NCI-H345 treated with DMSO at 0.1 percent for 48 hours (cell line): ENCODE measurements at regions not wholly inside any gene's neighbourhood (a gene's known extent, or its start where the extent isn't known, plus 50 kb on each side); places are given as distances from the start of the nearest gene placed in this dataset.
A peak's percentile ranks its signal among the peaks of the same experiment; 100 is the strongest.
"Not testable (repeated sequence)": the region's sequence is repeated elsewhere in the genome, so short reads cannot be mapped to it uniquely, and the experiment has no call there.

Experiments used
- DNase-seq: peaks from one replicate; lab custom pipeline; 2025; ENCODE audit not compliant: unreplicated experiment; lab: John Stamatoyannopoulos, UW

DNA sequence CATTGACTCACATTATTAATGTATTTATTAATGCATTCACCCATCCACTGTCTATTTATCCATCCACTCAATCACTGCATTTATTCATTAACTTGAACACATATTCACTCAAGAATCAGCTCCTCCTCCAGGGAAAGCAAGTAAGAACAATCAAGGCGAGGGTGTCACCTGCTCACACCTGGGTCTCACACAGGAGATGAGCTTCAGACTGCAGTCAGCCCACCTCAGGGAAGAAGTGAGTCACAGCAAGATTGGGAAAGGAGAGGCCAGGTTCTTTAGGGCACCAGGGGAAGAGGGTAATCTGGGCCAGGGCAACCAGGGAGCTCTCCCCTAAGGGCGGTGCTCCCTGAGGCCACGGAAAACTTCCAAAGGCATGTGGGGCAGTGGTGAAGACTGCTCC lies 367.3 kb downstream of the BCL11B start:
- DNase-seq: no peak

DNA sequence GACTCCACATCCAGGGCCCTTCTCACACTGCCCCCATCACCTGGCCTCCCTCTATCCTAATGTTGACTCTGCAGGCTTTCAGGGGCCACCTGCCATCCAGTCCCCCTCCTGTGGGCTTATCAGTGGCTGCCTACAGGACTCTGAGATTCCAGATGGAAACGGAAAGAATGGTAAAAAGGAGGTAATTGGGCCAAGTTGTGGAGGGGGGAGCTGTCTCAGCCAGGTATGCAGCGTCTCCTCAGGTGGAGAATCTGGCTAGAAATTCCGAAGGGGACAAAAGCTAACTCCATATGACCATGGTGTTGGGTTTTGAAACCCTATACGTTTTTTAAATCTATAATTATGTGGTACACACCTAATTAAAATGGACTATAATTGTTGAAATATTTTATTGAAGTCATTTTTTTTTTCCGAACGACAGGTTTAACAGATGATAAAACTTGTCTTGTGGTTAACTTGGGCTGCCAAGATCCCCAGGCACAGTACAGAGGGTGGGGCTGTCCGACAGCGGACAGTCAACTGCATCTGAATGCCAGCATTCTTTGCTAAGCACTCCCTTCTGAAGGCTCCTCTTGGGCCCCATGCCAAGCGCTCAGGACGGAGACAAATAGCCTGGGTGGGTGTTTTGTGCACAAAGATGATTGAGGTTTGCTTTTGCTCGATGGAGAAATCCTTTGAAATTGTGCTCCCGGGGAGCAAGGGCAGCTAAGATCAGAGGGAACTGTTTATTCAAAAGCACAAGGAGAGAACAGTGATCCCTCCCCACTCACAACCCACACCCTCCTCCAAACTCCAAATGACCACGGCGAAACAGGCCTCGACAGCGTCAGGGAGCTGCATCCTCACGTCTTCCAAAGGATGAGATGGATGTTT lies 365.6 kb downstream of the BCL11B start:
- DNase-seq: peak; percentile 10

DNA sequence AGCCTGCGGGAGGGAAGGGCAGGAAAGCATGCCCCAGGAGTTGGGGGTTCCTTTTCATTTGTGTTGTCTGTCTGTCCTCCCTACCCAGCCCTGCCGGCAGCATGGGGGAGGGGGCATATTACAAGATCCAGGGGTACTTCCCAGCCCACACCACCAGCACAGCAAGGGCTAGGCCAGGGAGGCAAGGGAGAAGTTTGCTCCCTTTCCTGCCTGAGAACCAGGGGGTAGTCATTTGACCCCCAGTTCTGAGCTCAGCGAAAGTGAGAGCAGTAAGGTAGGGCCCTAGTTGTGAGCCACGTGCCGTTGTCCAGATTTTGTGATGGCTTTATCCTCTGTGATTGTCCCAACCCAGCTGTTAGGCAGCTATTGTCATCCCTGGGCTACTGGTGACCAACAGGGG lies 364.7 kb downstream of the BCL11B start:
- no peak for DNase-seq

DNA sequence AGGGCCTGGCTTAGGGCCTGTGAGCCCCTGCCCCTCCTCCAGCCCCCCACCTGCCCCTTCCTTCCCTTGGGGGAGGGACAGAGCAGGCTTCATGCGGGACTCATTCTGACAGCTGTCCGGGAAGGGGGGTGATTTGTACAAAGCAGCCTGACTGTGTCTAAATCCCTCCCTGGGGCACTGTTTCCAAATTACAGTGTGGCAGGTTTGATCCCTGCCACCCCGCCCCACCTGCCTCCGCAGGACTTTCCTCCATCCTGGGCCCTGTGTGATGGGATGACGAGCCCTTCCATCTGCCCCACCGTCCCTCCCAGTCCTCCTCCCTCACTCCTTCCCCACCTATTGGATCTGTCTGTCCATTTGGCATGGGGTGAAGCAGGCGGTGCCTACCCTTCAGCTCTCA lies 363.9 kb downstream of the BCL11B start:
- no peak for DNase-seq

DNA sequence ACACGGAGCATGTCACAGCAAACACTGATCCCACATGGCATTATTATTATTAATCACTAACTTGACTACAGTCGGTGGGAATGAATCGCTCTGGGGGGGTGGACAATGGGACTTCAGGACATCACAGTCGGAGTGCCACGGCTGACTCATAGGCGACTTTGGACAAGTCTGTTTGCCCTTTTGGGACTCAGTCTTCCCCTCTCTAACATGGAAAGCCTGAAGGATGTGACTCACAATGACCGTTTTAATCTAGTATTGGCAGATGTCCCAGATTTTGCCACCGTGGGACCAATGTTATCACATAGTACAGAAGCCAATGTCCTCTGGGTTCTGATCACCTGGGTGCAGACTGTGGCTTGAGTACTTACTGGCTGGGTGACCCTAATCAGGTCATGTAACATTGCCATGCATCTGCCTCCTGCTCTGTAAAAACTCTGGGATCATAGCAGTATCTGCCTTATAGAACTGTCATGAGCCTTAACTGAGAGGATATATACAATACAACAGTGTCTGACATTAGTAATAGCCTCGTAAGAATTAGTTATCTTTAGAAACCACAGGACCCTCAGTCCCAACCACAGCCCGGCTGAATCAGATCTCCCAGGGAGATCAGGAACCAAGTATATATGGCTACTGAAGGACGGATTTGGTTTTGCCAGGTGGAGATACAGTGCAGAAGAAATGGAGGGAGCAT lies 362.6 kb downstream of the BCL11B start:
- DNase-seq: no peak

DNA sequence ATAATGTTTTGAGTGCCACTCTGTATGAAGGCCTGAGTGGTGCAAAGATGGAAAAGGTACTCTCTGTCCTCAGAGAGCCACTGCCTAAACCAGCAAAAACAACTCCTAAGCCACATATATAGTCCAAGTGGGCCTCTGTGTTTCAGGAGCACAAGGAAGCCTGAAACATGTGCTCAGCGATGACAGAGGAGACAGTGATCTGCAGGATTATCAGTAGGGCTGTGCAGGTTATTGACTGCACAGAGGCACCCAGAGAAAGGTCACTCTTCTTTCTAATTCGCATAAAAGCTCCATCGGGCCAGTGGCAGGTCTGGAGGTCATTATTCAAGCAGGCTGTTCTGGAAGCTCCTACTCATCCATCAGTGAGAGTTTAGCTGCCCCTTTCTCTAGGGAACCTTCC lies 361.9 kb downstream of the BCL11B start:
- no peak for DNase-seq

DNA sequence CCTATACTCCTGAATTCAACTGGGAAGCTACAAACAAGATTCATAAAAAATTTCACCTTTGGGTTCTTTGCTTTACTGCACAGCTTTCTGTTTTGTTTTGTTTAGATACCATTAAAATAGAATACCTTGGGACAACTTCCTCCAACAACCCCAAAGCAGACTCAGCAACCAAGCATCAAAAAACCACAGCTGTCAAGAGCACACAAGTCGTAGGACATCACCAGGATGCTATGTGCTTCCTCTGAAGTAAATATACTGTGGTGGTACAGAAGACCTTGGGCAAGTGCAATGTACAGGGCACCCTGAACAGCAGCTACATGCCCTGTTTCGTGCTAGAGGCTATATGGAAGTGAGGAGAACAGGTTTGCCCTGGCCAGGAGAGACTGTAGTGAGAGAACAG lies 359.3 kb downstream of the BCL11B start:
- DNase-seq: no peak

DNA sequence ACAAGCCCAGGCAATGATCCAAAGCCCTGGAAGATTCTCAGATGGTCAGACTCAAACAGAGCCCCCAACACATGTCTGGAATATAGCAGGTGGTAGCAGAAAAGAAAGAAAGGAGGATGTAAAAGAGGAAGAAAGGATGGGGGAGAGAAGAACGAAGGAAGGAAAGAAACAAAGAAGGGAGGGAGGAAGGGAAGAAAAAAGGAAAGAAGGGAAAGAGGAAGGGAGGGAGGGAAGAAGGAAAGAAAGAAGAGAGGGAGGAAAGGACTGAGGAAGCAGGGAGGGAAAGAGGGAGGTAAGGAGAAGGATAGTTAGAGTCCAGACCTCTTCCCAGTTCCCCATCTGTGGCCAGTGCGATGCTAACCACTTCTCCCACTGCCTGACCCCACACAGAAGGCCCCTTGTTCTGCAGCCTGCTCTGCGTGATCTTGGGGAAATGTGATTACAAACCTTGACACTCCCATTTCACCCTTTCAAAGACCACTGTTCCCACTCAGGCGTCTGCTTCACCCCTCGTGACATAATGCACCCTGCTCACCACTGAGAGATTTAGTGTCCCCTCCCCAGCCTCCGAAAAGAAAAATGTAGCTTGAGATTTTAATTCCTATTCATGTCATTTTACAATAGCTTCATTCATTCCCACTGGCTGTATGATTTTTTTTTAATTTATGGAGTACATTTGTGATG lies 357.9 kb downstream of the BCL11B start:
- no peak for DNase-seq

DNA sequence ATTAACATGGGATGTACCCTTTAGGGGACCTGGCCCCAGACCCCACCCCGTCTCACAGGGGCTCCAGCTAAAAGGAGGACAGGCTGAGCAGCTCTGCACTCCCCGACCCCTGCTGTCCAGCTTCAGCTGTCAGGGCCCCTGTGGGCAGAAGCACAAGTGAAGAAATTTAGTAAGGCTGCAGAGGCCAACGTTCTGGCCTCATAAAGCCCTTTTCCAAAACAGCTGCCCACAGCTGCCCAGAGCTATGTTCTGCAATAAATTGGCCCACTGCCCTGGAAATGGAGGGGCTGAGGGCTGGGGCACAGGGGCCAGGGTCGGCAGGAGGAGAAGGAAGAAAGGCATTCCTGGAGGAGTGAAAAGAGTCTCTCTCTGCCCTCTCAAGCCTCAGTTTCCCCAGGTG lies 357.1 kb downstream of the BCL11B start:
- DNase-seq: no peak

DNA sequence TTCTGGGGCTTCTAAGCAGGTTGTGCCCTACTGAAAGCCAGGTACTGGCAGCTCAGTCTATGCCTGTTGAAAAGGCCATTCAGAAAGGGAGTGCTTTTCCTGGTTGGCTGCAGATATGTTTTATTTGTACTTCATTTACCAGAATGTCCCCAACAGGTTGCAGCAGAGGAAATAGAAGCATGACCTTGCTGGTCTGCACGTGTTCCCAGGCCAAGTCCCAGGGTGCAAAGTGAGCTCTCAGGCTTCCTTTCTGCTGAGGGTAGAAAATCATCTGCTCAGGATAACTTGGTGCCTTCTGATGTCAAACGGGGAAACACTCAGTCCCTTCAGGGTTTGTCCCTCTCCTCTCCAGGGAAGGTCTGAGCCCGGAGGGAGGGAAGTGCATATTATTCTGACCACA lies 356.4 kb downstream of the BCL11B start:
- DNase-seq: no peak

DNA sequence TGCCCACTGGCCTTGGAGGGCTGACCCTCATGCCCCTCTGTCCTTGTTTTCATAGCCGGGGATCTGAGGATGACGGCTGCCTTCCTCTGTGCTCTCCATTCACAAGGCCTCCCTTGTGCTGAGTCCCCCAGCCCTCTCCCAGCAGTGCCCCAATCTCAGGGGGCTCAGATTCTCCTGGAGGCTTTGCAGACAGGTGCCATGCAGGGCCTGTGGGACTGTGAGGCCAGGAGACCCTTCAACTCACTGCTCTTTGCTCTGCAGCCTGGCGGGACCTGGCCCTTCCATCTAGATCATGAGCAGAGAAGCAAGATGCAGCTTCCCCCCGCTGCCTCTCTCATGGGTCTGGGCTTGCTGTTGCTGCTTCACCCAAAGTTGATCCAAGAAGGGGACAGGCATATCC lies 356.0 kb downstream of the BCL11B start:
- no peak for DNase-seq

DNA sequence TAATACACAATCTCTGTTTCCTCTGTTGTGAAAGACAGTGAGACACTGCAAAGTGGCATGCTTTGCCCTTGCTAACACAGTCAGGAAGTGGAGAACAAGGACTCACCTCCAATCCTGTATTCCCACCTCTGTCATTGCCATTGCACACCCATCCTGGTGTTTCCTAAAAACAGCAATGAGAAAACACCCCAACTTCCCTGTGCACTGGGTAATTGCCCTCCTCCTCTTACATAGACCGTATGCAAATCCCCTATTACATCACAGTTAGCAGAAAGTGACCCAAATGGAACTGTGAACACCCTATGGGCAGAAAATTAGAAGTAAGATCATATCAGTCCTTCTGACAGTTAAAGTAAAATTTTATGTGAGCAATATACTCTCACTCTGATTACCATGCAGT lies 355.5 kb downstream of the BCL11B start:
- DNase-seq: no peak

DNA sequence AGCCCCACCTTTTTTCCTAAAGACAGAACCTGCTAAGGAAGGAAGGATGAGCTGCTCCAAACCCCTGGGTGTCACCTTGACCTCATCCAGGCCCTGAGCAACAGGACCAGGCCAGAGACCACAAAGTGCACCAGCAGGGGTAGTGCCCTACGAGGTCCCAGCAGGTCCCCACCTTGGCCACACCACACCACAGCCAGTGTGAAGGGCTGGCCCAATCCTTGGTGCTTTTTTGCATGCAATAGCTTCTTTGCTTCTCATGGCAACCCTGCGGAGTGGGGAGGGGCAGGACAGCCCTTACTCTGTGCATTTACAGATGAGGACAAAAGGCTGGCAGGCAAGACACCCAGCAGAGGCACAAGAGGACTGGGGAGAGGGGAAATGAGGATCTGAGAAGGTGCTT lies 352.6 kb downstream of the BCL11B start:
- DNase-seq: no peak

DNA sequence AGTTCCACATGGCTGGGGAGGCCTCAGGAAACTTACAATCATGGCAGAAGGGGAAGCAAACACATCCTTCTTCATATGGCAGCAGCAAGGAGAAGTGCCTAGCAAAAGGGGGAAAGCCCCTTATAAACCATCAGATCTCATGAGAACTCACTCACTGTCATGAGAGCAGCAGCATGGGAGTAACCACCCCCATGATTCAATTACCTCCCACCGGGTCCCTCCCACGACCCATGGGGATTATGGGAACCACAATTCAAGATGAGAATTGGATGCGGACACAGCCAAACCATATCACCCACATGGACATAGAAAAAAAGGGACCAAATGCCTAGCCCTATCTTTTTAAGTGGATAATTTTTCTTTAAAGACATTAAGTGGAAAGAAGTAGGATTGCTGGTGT lies 350.7 kb downstream of the BCL11B start:
- DNase-seq: not testable (repeated sequence)

DNA sequence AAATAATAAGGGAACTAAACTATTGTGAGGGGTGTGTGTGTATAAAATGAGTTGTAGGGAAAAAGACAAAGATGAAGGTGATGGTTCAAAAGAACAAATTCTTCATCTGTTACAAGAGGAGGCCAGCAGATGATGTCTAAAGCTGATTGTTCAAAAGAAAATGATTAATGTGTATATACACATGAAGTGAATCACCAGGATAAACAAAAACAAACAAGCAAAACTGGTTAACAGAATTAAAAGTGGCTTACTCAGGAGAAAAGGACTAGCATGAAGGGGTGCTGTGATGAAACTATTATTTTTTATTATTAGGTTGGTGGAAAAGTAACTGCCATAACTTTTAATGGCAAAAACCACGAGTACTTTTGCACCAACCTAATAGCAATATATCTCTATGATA lies 348.4 kb downstream of the BCL11B start:
- DNase-seq: no peak

DNA sequence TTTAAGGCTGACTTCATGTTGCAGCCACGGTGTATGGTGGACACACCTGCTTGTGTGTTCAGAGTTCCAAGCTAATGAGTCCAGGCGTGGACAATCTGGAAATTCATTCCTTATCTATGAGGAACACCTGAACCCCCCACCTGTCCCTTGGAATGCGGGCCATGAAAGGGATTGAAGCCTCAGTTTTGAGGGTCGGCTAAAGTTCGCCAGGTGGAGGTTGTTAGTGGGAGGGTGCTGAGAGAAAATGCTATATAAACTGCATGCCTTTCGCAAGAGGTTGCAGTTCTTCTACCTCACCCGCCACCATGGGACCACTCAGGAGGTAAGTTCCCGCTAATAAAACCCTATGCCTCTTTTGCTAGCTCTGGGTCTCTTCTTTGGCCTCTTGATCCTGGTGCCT lies 348.0 kb downstream of the BCL11B start:
- DNase-seq: no peak

DNA sequence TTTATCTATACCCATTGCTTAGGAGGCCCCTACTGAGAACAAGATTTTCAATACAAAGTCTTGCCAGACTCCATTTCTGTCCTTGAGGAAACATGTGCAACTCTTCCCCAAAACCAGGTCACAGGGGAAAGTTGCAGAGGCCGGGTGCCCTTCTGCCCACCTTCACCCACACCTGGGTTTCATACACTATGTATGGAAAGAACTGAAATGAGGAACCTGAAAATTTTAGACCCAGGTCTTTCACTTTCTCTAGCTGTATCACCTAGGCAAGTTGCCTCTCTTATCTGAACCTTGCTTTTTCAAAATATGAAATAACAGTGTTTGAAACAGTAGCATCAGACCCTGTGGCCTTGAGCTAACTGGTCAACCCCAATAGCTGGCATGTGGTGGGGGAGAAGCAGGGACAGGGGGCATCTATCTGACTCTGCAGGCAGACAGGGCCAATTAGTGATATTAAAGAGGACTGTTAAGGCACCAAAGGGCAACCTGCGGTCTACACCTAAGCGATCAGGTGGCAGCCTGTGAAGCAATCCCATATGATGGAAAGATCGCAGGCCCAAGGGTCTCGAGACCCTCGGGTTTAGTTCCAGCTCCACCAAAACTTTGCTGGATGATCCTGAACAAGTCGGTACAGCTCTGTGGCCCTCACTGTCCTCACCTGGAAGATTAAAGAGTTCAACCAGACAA lies 346.5 kb downstream of the BCL11B start:
- no peak for DNase-seq

DNA sequence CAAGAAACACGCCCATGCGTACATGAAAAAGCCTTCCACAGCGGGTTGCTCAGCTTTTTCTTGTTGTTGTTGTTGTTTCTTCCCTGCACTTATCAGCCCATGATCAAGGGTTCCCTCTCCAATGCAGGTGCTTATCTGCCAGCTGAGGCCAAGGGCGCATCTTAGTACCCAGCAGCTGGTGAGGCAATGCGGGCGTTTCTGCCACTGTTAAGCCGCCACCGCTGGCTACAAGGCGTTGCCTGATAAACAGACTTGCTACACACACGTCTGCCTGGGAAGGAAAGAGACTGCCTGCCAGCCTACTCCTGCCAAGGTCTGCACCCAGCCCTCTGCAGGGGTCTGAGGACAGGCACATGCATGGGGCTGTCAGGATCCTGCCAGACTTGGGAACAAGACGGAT lies 345.9 kb downstream of the BCL11B start:
- no peak for DNase-seq

DNA sequence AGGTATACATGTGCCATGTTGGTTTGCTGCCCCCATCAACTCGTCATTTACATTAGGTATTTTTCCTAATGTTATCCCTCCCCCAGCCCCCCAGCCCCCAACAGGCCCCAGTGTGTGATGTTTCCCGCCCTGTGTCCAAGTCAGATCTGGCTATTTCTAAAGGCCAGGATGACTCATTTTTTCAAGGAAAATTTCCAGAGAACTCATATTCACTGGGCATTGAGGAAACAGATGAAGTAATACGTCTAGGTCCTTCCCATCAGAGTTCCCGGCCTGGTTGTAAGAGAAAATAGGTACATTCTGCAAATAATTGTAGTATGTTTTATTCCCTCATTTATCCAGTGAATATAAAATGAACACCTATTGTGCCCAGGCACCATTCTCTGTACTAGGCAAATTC lies 345.2 kb downstream of the BCL11B start:
- DNase-seq: no peak

DNA sequence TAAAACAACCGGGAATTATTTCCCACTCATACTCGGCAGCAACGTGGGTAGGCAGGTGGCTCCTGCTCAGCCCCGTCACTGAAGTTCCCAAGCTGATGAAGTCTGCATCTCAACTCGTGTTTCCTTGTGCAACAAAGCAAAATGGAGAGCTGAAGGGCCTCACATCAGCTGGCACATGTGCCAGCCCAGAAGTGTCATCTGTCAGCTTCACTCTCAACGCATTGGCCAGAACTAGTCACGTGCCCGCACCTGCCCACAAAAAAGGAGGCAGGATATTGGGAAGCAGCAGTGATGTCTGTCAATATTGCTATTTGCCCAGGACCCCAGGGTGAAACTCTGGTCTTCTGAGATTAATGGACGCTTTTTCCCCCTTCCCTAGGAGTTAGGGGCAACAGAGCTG lies 344.0 kb downstream of the BCL11B start:
- no peak for DNase-seq

DNA sequence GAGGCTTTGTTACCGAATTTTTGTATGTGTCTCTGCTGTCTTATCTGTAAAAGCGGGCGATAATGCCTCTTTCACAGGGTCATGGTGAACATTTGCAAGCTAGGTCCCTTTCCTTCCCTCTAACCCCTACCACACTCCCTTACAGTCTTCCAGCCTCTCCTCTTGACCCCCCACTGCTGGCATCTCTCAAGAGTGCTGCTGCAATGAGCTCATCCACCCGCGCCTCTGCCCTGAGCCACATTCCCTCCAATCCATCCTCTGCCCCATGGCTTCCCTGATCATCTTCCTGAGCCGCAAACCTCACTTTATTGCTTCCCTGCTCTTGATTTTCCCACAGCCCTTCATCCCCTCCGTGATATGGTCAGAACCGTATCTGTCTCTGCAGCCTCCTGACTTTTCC lies 343.6 kb downstream of the BCL11B start:
- DNase-seq: no peak

DNA sequence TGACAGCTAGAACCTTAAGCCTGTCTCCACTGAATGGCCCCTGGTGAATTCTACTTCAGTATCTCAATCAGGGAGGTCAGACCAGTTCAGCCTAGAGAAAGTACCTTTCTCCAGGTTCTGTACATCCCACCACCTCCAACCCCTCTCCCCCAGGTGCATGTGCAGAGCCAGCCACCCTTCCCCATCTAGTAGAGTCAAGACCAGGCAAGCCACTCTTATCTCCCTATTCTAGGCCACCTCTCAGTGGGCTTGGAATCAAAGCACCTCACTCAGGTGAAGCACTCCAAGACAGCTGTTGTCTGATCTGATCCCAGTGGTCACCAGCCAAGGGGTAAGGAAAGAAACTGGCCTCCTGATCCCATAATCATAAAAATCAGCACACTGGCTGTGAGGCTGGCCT lies 340.9 kb downstream of the BCL11B start:
- DNase-seq: no peak
